ENCODE measurements at regions not wholly inside any gene's neighbourhood (a gene's known extent, or its start where the extent isn't known, plus 50 kb on each side); places are given as distances from the start of the nearest gene placed in this dataset.

GRCh38 chr19:13574933-13575332 is 68.7 kb upstream of the CACNA1A start:
- no peak for TF ChIP-seq CTCF (IDR thresholded peaks at IDR 0.05)
- no peak for TF ChIP-seq POLR2A (IDR thresholded peaks at IDR 0.05)

Measured in uterus (tissue), 2 donors.